Hindlimb muscle (tissue), 1 donor: ENCODE measurements at regions not wholly inside any gene's neighbourhood (a gene's known extent, or its start where the extent isn't known, plus 50 kb on each side); places are given as distances from the start of the nearest gene placed in this dataset.
A peak's percentile ranks its signal among the peaks of the same experiment; 100 is the strongest.

ENCODE experiments used
- DNase-seq: peaks from one replicate; pipeline ENCODE4 v3.0.0-alpha.2; 2013

DNA sequence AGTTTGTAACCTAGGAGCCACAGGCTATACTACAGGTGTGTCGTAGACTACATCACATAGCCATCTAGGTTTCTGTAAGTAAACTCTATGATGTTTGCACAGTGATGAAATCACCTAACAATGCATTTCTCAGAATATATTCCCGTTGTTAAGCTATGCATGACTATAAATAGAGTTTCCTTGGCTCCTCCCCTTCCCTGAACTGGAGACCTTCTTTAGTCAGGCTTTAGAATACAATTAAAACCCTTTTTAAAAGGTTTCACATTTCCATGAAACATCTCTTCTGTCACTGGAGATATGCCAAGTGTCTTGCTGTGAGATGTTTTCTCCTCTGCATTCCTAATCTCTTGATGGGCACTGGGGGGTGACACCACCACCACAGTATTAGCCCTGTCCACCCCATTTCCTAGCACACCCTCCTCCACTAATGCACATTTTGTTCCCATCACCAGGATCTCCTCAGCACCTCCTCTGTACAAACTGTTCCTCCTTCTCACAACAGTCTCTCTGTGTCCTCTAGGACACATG lies 334.6 kb upstream of the CPEB2 start:
- DNase-seq: no peak

DNA sequence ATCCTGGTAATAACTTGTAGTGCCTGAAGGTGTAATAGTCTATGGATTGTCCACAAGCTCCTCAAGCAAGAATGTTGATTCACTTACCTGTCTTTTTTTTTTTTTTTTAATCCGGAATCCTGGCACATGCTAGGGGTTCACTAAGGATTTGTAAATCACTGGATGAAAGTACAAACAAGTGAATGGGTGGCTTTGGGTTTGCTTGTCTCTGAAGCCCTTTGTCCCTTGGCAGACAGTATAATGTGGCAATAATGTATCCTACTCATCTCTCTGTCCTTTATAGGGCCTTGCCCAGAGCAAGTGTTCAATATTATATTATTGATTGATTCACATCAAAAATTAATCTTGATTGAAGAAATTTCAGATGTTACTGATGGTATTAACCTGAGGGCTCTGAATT lies 334.0 kb upstream of the CPEB2 start:
- no peak for DNase-seq

DNA sequence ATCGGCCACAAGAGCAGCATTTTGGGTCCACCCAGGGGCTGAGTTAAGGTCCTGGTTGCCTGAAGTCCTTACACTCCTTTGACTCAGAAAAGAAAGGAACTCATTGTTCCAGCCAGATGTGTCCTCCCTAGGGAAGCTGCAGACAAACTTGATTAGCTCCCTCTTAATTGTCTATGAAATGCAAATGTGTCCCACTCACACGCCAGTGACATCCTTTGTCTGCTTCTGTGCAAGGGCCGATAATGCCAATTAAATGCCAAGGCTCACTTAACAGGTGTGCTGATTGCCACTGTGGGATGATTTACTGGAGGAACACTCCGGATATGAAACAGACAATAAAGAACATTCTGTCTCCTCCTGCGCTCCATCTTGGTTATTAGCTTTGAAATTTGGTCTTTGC lies 332.9 kb upstream of the CPEB2 start:
- DNase-seq: no peak

DNA sequence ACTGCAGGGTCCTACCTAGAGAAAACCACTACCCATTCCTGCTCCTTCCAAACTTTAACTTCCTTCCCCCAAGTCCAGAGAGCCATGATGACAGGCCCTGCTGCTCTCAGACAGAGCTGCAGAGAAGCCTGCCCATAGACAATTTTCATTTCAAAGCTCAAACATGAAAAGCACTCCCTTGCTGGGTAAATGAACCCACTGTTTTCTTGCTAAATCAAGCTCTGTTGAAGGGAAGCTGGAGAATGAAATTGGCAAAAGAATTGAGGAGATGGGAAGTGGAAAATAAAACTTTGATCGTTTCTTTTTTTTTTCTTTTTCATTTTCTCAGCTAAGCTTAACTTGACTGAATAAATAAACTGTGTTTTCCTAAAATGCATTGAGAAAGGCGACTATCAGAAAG lies 331.1 kb upstream of the CPEB2 start:
- no peak for DNase-seq

DNA sequence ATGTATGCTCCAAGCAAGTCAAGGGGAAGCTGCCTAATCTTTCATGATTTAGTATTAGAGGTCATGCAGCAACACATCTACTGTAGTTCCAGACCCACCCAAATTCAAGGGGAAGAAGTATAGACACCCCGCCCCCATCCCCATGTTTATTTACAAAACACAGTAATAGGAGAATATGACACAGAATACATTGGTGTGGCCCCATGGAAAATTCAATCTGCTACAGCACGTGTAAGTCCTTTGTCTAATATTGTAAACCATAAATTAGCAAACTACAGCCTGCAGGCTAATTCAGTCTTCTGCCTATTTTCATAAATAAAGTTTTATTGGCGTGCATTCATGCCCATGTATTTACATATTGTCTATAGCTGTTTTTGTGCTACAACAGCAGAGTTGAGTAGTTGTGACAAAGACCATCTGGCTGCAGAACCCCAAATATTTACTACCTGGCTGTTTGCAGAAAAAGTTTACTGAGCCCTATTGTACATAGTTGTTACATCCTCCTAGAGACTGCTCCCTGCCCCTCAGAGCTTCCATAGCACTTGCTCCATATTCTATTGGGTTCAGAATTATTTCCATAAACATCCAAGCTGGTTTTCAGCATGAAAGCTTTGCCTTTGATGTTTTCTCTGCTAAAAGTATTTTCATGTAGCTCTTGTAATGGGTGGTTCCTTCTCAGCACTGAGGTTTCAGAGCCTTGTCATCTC lies 326.8 kb upstream of the CPEB2 start:
- DNase-seq: no peak

DNA sequence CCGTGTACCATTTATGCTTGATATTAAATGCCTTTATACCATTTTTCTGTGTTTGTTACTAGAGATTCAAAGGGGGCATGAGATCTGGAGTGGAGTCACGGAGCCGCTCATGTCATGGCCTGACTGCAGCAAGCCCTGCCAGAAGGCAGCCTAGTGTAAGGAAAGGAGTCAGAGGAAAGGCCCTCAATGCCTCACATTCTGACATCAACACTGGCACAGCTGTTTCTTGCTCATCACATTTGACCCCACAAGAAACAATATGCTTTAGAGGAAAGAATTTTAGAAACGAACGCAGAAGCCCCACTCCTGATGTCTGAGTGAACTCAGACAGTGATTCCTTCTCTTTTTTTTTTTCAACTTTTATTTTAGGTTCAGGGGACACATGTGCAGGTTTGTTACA lies 322.4 kb upstream of the CPEB2 start:
- no peak for DNase-seq

DNA sequence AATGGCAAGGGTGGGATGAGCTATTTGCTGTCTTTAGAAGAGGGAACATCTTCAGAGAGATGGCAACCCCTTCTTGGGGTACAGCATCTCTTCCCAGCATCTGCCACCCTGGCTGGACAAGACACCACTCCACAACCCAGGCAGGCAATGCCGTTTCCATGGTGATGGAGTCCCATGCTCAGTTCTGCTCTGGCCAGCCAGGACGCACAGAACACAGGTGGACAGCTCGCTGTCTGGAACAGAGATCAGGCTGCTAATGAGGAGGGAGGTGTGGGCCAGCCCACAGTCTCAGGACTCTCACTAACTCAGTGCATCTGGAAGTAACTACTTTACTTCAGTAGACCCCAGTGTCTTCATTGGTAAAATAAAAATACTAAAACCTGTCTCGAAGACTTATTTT lies 321.0 kb upstream of the CPEB2 start:
- no peak for DNase-seq

DNA sequence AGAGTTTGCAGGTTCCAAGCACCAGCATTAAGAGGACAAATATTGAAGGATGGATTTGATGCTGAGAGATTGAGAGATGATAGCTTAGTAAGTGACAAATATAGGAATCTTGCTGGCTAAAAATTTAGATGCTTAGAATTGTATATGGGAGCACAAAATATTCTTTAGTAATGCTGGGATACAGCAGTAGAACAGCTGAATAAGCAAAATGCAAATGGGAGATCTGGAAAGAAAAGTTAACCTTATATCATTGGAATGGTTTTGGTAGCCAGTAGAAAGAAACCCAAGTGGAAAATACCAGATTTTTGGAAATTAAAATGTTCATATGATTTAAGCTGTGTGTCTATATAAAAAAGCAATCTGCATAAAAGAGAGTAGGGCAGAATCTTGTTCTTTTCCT lies 308.6 kb upstream of the CPEB2 start:
- DNase-seq: no peak

DNA sequence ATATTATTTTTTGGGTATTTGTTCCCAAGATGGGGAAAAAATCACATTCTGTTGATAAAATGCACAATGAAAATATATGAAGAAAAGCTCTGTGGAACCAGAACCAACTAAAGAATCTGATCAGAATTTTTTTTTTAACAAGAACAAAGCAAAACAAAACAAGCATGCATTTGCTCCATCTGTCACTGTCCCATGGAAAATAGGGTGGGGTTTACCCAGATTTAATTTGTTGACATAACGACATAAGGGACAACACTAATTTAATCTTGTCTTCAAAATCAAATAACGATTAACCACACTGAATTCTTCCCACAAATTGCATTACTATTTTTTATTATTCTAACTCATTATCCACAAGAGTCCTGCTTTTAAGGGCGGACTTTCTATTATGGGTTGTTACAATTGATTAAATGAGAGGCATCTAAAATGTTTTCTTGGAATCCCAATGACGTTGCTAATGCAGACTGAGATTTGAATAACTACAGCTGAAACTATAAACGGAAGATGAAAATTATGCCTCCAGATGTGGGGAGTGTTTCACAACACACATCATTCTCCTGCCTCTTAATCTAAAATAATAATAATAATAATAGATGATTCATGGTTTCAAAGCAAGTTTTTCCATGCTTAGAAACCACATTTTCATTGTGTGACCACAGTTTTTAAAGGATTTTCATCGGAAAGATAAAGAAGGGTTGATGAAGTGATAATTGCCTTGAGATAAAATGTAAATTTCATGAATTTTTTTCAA lies 307.0 kb upstream of the CPEB2 start:
- no peak for DNase-seq

DNA sequence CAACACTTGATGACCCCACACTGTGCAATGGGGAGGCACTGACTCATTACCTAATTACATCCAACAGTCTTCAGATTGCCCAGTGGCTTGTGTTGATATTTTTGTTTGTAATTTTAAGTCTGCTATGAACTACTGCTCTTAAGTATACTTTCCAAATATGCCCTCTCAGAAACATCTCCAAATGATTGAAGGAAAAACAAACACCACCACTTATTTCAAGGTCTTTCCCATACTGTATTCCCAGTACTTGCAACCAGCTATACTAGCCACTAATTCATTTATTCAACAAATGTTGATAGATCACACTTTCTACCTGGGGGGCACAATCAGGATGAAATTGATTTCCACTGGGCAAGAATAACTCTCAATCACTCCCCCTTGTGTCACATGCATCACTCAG lies 302.2 kb upstream of the CPEB2 start:
- DNase-seq: no peak

DNA sequence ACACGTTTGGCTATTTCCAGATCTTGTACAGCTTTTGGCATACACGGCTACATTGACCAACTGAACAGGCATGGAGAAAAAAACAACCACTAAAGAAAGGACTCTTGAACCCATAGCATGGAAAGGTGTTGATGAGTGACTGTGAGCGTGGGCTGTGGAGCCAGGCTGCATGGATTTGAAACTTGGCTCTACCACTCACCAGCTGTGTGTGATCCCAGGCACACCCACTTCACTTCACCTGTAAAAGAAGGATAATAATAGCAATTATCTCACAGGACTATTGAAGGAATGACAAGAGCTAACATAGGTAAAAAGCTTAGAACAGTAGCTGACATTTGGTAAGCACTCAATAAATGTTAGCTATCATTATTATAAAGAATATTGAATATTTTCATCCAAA lies 301.7 kb upstream of the CPEB2 start:
- DNase-seq: no peak

DNA sequence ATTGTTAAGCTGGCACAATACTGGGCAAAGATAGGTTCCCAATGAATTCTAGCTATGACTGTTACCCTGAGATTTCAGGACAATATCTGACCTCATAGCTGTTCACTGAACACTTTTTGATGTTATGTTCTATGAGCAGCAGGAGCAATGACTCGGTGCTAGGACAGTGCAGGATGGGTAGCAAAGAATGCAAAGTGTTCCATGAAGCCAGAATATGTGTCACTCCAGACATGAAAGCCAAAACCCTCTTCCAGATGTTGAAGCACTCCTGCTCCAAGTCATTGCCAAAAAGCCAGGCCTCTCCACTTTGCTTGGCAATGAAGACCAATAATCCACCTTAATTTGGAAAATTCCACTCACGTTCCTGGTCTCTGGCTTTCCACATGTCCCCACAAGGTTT lies 300.9 kb upstream of the CPEB2 start:
- DNase-seq: peak; percentile 45

DNA sequence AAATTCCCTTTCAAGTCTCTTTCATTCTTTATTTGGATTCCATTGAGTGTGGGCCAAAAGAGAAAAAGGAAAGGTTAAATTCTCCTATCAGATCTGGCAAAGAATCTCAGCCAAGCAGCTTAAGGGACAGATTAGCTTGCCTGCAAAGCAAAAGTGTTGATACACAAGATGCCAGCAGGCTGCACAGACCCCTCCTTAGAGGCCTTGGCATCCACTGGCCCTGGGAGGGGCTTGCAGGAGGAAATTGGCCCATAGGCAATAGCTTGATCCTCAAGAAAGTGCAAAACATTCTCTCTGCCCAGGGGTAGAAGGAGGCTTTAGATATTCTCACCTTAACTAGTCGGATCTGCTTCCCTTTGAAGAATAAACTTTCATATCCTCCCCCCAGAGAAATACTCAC lies 300.4 kb upstream of the CPEB2 start:
- no peak for DNase-seq

DNA sequence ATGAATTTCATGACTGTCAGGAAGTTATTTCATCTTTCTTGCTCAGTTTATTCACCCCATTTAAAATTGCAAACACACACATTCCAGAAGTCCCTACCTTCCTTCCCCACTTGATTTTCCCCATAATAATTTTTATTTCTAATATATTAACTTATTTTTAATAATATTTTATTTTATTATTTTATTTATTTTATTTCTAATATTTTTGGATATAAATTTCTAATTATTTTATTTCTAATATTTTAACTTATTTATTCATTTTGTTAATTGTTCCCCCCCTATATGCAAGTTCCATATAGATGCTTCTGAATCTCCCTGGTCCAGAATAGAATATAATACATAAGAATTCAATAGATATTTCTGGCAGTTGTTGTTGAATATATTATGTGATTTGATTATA lies 293.7 kb upstream of the CPEB2 start:
- no peak for DNase-seq

DNA sequence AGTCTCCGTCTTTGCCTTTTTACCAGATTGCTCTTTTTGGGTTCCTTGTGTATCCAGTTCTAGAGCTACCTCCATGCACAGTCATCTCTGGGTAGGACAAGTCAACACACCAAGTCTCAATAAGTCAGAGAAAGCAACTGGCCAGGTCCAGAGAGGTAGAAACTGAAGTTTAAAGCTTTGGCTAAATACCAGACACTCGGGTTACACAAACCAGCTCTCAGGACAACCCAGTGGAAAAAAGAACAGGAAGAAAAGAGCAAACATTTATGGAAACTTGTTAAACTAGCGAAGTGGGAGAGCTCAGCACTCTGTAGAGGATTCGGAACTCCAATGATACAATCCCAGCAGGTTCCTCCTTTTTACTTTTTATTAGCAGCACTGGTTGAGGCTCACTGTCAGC lies 291.0 kb upstream of the CPEB2 start:
- no peak for DNase-seq

DNA sequence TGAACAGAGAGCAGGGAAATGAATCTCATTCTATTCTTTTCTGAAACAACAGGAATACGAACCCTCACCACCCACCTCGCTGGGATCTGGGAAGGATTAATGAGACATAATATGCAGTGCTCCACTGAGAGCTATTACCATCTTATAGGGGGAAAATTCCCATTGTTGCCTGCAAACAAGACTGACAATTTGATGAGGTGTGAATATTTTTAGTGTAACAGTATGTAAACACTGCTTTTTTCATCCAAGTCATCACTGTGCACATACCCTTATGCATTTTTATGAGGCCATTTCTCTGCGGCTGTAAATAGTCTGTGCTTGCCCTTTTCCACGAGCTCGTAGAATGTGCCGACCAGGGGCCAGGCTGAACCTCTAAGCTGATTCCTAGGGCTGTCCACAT lies 285.6 kb upstream of the CPEB2 start:
- no peak for DNase-seq

DNA sequence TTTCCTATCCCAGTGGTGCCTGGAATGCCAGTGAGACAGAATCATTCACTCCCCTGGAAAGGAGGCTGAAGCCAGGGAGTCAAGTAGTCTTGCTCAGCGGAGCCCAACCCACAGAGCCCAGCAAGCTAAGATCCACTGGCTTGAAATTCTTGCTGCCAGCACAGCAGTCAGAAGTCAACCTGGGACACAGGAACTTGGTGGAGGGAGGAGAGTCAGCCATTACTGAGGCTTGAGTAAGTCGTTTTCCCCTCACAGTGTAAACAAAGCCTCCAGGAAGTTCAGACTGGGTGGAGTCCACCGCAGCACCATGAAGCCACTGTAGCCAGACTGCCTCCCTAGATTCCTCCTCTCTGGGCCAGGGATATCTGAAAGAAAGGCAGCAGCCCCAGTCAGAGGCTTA lies 283.2 kb upstream of the CPEB2 start:
- DNase-seq: no peak

DNA sequence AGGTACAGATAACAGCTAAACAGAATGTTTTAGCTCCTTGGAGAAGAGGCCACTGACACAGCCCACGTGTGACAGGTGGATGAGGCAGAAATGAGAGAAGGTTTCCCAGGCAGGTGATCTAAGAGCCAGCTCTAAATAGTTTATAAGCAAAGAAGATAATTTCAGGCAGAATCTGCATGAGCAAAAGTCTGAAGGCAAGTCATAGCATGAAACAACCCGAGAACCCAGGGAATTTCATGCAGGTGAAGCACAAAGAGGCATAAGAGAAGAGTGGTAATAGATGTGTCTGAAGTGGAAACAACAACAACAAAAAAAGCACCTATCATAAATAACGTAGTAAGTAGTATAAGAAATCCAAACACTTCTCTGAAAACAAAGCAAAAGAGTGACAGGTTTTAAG lies 275.8 kb upstream of the CPEB2 start:
- DNase-seq: no peak

DNA sequence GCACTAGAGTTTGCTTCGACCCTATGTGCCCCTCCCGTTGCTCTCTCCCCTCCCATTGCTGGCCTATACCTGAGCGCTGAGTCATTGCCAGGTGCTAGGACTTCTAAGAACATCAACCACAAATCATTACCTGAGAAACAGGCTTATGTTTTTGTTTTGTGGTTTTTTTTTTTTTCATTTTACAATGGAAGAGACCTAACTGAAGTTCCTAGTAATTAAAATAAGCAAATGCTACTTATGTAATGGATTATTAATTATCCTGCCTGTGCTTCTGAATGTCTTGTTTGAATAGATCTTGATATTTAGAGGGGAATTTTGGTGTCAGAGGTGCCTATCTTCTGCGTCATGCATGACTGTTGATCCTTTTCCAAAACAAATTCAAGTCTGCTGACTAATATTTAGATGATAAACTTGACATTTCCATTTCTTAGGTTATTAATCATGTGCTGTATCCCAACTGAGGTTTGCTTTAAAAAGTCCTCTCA lies 275.4 kb upstream of the CPEB2 start:
- DNase-seq: no peak

DNA sequence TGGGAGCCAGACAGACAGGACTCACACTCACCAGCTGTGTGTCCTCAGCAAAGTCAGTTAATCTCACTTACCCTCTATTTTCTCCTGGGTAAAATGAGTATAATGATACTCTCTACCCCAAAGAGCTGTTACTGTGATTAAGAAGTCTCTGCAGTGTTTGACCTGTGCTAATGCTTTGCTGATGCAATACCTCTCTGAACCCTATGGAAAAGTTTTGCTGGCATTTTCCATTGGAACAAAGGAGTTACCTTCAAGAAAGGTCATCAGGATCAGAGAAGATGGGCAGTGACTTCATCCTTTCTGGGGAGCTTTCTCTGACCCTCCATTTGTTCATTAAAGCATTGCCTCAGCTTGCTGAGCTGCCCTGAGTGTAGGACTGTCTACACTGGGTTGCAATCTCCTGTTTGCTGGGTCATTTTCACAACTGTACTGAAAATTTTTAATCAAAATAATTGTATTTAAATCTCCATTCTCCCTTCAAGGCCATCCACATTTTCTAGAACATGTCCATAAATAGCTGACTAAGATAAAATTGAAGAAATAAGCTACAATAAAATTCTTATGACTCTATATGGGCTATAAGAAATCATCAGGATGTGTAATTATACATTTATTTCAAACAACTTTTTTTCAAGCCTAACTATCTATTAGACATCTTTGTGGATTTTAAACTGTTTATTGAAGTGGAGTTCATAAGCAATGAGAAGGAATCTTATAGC lies 272.8 kb upstream of the CPEB2 start:
- DNase-seq: no peak

DNA sequence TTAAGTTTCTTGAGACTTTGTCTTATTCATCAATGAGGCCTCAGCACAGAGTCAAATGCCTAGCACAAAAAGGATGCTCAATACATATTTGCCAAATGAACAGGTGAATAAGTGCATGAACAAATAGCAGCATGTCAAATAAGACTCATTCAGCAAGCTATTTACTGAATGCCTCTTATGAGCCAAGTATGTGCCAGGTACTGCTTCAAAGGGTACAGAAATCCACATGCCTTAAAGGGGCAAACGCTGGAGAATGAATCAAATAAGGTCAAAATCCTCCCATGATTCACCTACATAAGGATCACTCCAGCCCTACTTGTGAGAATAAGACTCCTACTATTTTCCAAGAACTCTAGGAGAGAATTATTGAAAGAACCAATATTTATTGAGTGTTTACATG lies 260.2 kb upstream of the CPEB2 start:
- DNase-seq: no peak

DNA sequence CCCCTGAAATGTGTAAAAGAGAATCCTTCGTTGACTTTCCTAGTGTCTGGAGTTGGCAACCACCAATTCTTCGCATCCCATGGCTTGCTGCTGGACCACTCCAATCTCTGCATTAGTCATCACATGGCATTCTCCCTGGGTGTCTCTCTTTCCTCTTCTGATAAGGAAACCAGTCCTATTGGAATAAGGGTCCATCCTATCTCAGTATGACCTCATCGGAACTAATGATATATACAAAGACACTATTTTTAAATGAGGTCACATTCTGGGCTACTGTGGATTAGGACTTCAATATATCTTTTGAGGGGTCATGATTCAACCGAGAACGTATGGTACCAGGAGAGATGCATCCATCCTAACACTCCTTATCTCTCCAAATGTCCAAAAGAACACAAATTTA lies 259.1 kb upstream of the CPEB2 start:
- no peak for DNase-seq

DNA sequence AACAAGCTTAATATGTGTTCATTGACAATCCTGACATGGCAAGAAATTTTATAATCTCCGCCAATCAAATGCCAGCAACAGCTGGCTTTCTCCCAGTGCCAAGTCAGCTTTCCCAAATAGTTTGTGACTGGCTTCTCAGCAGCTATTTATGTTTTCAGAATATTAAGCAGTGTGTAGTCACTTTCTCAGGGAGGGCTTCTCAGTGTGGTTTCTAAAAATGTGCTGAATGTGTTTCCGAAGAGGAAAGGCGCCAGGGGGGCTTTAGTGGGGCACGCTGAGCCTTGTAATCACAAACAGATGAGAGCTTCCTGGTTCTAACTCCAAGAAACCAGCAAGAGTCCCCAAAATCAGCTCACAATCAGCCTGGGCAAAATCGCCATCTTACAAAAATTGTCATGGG lies 258.7 kb upstream of the CPEB2 start:
- no peak for DNase-seq

DNA sequence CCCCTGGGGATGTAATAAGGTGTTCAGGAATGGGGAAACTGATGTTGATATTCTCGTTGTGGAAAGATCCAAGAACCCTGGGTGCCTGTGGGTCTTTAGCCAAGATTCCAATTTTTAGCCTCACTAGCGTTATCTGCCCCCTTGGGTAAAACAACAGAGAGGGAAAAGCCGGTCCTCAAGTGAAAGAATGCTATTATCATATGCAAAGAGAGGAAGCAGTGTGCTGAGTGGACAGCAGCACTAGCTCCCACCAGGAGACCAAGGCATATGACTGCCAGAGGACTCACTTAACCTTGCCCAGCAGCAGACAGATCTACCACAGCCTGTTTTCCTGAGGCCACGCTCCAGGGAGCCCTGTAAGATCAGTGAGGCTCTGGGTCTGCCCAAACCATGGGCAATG lies 257.9 kb upstream of the CPEB2 start:
- no peak for DNase-seq
